COLO668 (cell line): ENCODE measurements at regions not wholly inside any gene's neighbourhood (a gene's known extent, or its start where the extent isn't known, plus 50 kb on each side); places are given as distances from the start of the nearest gene placed in this dataset.

Source experiments
- DNase-seq: peaks from one replicate; lab custom pipeline; 2025; ENCODE audit not compliant: unreplicated experiment; lab: John Stamatoyannopoulos, UW

DNA sequence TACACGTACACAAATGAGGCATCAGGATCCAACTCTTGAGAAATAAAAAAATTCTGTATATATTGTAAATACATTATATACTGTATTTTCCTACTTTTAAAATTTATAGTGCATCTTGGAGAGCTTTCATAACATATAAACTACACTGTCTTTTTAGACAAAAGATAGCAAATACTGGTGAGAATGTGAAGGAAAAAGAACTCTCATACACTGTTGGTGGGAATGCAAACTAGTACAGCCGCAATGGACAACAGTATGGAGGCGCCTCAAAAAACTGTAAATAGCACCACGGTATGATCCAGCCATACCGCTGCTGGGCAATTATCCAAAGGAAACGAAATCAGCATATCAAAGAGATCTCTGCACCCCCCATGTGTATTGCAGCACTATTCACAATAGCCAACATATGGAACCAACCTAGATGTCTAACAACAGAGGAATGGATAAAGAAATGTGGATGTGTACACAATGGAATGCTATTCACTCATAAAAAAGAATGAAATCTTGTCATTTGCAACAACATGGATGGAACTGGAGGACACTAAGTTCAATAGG is 292.4 kb downstream of the EFNB2 start:
- no peak for DNase-seq

DNA sequence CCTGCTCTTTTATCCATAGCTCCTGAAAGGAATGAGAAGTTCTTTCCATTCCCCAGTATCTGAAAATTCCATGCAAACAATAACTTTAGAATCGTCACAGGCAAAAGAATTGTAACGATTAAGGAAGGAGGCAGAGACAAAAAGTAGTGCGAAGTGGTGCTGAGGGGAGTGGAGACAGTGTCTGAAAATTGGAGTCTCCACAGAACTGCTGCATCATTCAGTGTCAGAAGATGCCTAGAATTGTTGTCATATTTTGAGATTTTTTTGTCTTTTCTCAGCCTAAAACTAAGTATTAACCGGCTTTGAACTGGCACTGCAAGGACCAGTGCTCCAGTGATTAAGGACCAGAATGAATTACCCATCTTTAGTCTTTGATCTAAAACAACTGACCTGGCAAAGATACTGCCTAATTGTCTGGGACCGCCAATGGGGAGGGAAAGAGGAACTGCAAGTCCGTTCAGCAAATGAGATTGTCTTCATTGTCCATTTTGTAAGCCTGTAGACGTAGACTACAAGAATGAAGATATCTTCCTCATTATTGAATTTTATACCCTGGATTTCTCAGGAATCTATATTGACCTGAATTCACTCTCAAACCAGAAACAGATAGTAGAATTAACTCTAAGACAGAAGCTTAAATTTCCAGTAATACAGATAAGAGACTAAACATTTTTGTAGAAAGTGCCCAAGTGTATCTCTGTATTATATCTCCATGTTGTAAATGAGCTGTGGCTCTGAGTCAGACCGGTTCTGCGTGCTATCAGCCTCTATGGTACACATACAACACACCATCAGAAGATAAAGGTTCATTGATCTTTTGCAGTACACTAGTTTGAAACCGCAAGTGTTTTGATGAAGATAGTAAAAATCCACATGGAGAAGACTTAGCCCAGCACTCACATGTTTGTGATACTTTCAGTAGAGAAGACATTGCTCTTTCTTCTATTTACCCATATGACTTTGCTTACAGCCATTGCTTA is 293.2 kb downstream of the EFNB2 start:
- DNase-seq, result no peak

DNA sequence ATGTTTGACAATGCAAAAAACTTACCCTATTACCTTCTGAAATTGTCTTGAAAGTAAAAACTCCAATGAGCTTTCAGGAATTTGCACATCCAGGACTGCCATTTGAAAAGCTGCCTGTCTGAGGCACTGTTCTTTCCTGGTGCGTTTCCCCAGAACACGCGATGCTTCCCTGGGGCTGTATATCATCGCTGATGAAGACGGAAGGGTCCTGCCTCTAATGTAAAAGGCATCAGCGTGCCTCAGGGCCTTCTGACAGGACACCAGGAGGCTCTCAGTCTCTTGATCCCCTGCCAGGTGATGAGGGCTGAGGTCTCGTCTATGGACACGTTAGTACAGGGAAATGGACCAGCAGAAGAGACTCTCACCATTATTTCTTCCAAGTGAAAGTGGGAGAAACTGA is 296.8 kb downstream of the EFNB2 start:
- no peak for DNase-seq

DNA sequence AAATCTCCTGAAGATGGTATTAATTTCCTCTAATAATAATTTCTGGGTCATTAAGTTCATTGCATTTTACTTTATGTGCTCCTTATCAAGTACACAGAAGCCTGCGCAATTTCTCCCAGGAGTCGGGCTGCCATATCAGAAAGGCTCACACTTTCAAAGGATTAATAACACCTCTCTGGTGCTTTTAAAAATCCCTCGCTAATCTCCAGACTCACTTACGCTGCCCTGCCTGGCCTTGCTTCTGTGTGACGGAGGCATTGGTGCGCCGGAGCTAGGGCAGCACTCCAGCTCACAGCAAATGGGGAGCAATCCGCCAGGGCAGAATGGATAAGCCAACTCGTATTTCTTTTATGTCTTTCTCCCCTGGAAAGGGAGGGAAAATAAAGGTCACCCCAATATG is 300.8 kb downstream of the EFNB2 start:
- no peak for DNase-seq

GRCh38 chr13:106233134-106233735 is 302.2 kb downstream of the EFNB2 start:
- no peak for DNase-seq

- DNase-seq, result no peak
Observed at GRCh38 chr13:106232681-106233080, 302.8 kb downstream of the EFNB2 start.

DNA sequence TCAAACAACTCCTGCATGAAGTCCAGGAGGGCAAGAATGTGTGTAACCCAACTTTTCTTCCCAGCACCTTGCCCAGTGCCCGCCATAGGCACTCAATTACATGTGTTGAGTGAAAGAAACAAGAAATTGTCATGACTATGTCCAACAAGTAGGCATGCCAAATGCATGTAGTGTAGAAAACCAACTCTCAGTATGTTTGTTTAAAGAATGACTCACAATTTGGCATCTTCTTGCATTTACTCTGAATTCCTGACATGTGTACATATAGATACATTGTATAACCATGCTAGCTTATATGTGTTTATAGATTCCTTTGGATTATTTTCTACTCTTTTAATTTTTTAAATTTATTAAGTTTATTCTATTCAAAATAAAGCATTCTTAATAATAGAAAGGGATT is 305.0 kb downstream of the EFNB2 start:
- DNase-seq, result no peak

DNA sequence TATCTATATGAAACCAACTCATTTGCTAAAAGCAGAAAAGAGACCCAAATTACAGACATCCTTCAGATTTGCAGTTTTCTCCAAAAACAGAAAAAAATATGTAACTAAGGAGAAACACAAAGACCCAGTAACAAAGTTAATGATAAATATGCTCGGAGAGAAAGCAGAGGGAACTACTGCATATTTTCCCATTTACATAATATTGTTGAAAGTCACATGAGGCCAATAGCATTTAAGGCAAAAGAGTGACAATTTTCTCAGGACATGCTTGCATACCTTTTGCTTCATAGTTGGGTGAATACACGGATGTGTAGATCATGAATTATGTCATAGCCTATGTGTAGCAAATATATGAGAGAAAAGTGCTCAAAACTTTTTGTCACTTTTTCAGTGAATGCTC is 310.3 kb downstream of the EFNB2 start:
- no peak for DNase-seq

- DNase-seq, result no peak
Observed at GRCh38 chr13:106220211-106220610, 315.3 kb downstream of the EFNB2 start.

- no peak for DNase-seq
Observed at GRCh38 chr13:106213028-106213757, 322.3 kb downstream of the EFNB2 start.

DNA sequence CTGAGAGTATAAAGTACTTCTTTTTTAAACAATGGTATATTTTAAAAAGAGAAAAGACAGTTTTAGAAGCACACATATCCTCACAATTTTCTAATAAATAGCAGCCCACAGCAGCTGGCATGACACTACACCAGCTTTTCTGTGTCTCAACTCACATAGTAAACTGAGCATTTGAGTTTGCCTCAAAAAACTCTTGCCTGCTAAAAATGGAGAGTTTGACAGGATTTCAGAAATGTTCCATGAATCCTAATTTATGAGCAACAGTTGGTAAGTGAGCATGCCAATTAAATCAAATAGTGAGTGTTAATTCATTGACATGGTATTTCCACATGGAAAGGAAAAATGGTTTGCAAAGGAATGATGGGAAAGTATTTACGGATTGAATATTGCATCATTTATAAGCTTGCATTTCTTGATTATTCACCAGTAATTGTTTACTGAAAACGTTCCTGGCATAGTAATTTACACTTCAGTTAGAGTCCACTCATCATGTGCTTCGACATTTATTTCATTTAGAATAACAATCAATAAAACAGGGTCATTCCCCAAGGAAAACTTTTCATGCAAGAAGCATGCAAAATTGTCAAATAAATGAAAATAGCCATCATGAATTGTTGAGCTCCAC is 323.0 kb downstream of the EFNB2 start:
- DNase-seq, result no peak

DNA sequence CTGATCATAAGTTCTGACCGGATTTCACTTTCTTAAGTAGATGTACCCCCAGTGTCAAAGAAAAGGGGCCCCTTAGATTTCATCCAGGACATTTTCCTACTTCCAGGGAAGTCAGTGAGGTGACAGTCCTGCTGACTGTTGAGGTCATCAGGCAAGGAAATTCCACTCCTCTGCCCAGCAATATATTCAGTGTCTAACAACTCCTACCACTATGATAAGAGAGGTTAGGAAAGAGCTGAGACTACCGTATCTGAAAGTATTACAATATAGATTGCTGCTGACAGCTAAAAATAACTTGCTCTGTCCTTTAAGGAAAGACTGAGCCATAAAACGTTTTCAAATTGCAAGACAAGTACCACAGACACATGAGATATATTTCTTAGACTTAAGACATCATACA is 325.1 kb downstream of the EFNB2 start:
- DNase-seq, result no peak

GRCh38 chr13:106205871-106206270 is 329.6 kb downstream of the EFNB2 start:
- DNase-seq, result no peak

GRCh38 chr13:106197496-106197895 is 338.0 kb downstream of the EFNB2 start:
- no peak for DNase-seq

DNA sequence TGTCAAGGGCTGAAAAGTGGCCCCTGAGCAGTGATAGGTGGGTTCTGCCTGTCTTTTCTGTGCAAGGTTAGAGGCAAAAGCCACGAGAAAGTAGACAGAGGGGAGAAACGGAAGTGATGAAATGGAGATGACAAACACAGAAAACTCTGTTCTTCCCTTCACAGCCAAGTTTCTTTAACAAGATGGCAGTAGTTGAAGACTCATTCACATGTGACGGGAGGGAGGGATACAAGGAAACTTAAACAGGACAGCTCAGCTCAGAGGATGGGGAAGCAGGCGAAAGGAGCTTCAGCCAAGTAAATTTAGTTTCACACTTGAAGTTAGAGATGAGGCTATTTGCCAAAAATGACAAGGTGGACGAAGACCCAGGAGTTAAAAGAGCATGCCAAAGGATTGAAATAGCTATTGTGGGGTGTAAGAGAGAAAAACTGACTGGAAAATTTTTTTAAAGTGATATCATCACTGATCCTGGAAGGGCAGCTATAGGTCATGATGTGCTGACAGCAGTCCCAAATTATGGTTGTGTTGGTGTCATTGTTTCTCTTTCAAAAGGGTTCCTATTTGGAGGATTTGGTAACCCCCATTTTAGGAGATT is 347.9 kb downstream of the EFNB2 start:
- no peak for DNase-seq

GRCh38 chr13:106187101-106187500 is 348.4 kb downstream of the EFNB2 start:
- no peak for DNase-seq

DNA sequence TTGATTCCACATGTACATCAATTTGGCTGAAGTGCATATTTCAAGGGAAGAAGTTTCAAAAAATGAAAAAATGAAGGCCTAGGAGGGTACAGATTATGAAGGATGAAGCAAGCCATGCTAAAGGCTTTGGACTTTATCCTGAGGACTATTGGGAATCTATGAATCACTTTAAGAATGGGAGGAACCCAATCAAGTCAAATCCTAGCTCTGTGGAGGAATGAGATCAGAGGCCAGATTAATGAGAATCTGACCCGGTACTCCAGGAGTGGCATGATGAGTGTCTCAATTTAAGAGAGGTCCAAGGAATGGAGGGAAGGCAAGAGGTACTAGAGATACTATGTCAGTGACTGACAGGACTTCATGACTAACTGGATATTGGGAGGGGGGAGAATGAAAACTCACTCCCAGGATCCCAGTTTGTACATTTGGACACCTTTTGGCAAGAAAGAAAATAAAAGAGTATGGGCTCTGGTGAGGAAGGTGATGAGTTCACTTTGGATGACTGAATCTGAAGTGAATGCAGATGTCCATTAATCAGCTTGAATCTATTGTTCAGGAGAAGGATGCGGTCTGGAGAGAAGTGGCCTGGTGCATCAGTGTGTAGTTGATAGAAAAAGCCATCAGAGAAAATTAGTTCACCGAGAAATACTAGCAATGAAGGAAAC is 349.0 kb downstream of the EFNB2 start:
- no peak for DNase-seq

GRCh38 chr13:106184790-106185189 is 350.7 kb downstream of the EFNB2 start:
- DNase-seq, result no peak

GRCh38 chr13:106183410-106184065 is 351.9 kb downstream of the EFNB2 start:
- DNase-seq, result no peak

- no peak for DNase-seq
Observed at GRCh38 chr13:106182404-106182803, 353.1 kb downstream of the EFNB2 start.
